Activated naive CD4-positive, alpha-beta T cell treated with anti-CD3 and anti-CD28 coated beads, Interleukin-2, amount 10 ng/mL, durations not matched to agents 7 days and 5 days (primary cell): ENCODE measurements at regions not wholly inside any gene's neighbourhood (a gene's known extent, or its start where the extent isn't known, plus 50 kb on each side); places are given as distances from the start of the nearest gene placed in this dataset.
"Not testable (repeated sequence)": the region's sequence is repeated elsewhere in the genome, so short reads cannot be mapped to it uniquely, and the experiment has no call there.

Experiments used
- CTCF ChIA-PET: fragments of 350-600 bp; sonication (Branson Sonifier 250); formaldehyde crosslinking; loops from one replicate; lab custom pipeline; 2021; ENCODE audit warnings: antibody characterized with exemption; lab: Charles Lee
- DNase-seq: peaks from one replicate; pipeline ENCODE4 v3.0.0-alpha.2; 2020
- H3K27ac Mint-ChIP-seq: one replicate; pipeline ENCODE4 v1.8.0; 2021; ENCODE audit warnings: mild to moderate bottlenecking, moderate library complexity, mixed read lengths
- H3K27me3 Mint-ChIP-seq: one replicate; pipeline ENCODE4 v1.8.0; 2021; ENCODE audit warnings: mild to moderate bottlenecking, mixed read lengths
- H3K36me3 Mint-ChIP-seq: one replicate; pipeline ENCODE4 v1.8.0; 2021; ENCODE audit warnings: mixed read lengths
- H3K4me1 Mint-ChIP-seq: one replicate; pipeline ENCODE4 v1.8.0; 2021; ENCODE audit warnings: mixed read lengths
- H3K4me3 Mint-ChIP-seq: one replicate; pipeline ENCODE4 v1.8.0; 2021; ENCODE audit warnings: mild to moderate bottlenecking, moderate library complexity, mixed read lengths
- H3K9me3 Mint-ChIP-seq: one replicate; pipeline ENCODE4 v1.8.0; 2021; ENCODE audit warnings: mixed read lengths

DNA sequence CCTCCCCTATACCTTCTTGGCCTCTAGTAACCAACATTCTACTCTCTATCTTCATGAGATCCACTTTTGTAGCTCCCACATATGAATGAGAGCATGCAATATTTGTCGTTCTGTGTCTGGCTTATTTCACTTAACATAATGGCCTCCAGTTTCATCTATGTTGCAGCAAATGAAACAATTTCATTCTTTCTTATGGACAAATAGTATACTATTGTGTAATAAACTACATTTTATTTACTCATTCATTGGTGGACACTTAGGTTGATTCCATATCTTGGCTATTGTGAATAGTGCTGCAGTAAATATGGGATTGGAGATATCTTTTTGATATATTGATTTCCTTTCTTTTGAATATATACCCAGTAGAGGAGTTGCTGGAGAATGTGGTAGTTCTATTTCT is 151.1 kb downstream of the JRKL start:
- Mint-ChIP-seq H3K36me3 (no peaks in the 10 kb centered on the region), H3K4me3 (no peak overlapping the region), H3K4me1 (no peaks in the 10 kb centered on the region), H3K27me3 (no peaks in the 10 kb centered on the region), H3K9me3 (no peaks in the 10 kb centered on the region), H3K27ac (no peak overlapping the region)
- CTCF ChIA-PET = no interaction called here
- no peak for DNase-seq

GRCh38 chr11:96543177-96543576 is 153.4 kb downstream of the JRKL start:
- Mint-ChIP-seq H3K27ac (no peak overlapping the region), H3K4me3 (no peak overlapping the region), H3K9me3 (no peaks in the 10 kb centered on the region), H3K27me3 (no peaks in the 10 kb centered on the region), H3K36me3 (no peaks in the 10 kb centered on the region), H3K4me1 (no peaks in the 10 kb centered on the region)
- DNase-seq = no peak
- CTCF ChIA-PET = no interaction called here

DNA sequence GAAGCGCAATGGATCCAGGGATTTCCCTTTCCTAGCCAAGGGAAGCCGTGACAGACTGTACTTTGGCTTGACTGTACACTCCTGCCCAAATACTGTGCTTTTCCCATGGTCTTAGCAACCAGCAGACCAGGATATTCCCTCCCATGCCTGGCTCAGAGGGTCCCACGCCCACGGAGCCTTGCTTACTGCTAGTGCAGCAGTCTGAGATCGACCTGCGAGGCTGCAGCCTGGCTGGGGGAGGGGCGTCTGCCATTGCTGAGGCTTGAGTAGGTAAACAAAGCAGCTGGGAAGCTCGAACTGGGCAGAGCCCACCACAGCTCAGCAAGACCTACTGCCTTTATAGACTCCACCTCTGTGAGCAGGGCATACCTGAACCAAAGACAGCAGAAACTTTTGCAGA is 155.4 kb downstream of the JRKL start:
- DNase-seq, H3K36me3 Mint-ChIP-seq, H3K9me3 Mint-ChIP-seq, H3K27me3 Mint-ChIP-seq, H3K4me1 Mint-ChIP-seq, H3K27ac Mint-ChIP-seq, CTCF ChIA-PET, H3K4me3 Mint-ChIP-seq: not testable (repeated sequence)

DNA sequence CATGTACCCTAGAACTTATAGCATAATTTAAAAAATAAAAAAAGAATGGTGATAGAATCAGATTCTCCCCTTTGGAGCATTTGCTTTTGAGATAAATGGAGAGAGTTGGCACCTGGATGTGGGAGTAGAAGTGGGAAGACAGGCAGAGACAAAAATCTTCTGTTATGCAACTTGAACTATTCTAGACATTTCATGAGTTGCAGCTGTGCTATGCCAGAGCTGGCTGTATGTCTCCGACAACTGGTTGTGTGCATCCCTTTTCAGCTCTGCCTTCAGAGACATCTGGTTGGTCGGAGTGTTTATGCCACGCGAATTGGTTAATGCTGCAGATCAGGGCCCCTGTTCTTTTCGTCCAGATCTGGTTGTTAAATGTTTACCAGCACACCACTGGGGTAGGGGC is 161.3 kb downstream of the JRKL start:
- Mint-ChIP-seq H3K27ac (no peak overlapping the region), H3K4me3 (no peak overlapping the region), H3K4me1 (no peaks in the 10 kb centered on the region), H3K27me3 (no peaks in the 10 kb centered on the region), H3K9me3 (no peaks in the 10 kb centered on the region), H3K36me3 (no peaks in the 10 kb centered on the region)
- CTCF ChIA-PET = no interaction called here
- DNase-seq = no peak

- no peaks in the 10 kb centered on the region for H3K9me3 Mint-ChIP-seq
- no peaks in the 10 kb centered on the region for H3K27me3 Mint-ChIP-seq
- H3K4me3 Mint-ChIP-seq = no peak overlapping the region
- no peaks in the 10 kb centered on the region for H3K4me1 Mint-ChIP-seq
- H3K27ac Mint-ChIP-seq = no peak overlapping the region
- CTCF ChIA-PET = interaction anchor here (1.7 kb wide), 1 partner anchor 92 kb away, joined by 3 read pairs; no protein-coding TSS in a partner anchor
- no peaks in the 10 kb centered on the region for H3K36me3 Mint-ChIP-seq
- no peak for DNase-seq
These were observed 164.5 kb downstream of the JRKL start for GRCh38 chr11:96554236-96554820.

GRCh38 chr11:96555826-96556225 is 166.0 kb downstream of the JRKL start:
- H3K27ac Mint-ChIP-seq, H3K36me3 Mint-ChIP-seq, H3K4me1 Mint-ChIP-seq, H3K9me3 Mint-ChIP-seq, H3K4me3 Mint-ChIP-seq, CTCF ChIA-PET, H3K27me3 Mint-ChIP-seq: not testable (repeated sequence)
- peak; percentile 56 for DNase-seq

DNA sequence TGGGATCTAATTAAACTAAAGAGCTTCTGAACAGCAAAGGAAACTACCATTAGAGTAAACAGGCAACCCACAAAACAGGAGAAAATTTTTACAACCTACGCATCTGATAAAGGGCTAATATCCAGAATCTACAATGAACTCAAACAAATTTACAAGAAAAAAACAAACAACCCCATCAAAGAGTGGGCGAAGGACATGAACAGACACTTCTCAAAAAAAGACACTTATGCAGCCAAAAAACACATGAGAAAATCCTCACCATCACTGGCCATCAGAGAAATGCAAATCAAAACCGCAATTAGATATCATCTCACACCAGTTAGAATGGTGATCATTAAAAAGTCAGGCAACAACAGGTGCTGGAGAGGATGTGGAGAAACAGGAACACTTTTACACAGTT is 170.9 kb downstream of the JRKL start:
- H3K9me3 Mint-ChIP-seq, H3K27ac Mint-ChIP-seq, DNase-seq, H3K4me1 Mint-ChIP-seq, CTCF ChIA-PET, H3K4me3 Mint-ChIP-seq, H3K27me3 Mint-ChIP-seq, H3K36me3 Mint-ChIP-seq: not testable (repeated sequence)

- peak; percentile 41 for DNase-seq
- H3K27me3 Mint-ChIP-seq = no peaks in the 10 kb centered on the region
- H3K4me3 Mint-ChIP-seq = no peak overlapping the region
- H3K27ac Mint-ChIP-seq = no peak overlapping the region
- no peaks in the 10 kb centered on the region for H3K4me1 Mint-ChIP-seq
- H3K36me3 Mint-ChIP-seq = no peaks in the 10 kb centered on the region
- no peaks in the 10 kb centered on the region for H3K9me3 Mint-ChIP-seq
- CTCF ChIA-PET = no interaction called here
These were observed 177.4 kb downstream of the JRKL start for GRCh38 chr11:96567176-96567575.

DNA sequence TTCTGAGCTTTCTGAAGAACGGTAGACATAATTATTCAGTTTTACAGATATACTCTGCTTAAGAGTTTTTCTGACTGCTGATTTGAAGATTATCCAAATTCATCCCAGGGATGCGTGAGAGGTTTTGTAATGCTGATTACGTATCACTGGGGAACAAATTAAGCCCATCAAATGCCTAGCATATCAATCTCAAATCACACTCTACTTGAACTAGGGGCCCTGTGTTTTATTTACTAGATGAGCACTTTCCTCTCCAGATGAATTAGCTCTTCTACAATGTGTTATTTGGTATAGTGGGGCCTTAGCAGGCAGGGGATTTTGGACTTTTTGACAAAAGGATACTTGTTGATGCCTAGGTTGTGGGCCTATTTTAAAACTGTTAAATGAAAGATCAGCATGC is 177.9 kb downstream of the JRKL start:
- Mint-ChIP-seq H3K27ac (no peak overlapping the region), H3K27me3 (no peaks in the 10 kb centered on the region), H3K36me3 (no peaks in the 10 kb centered on the region), H3K4me3 (no peak overlapping the region), H3K4me1 (no peaks in the 10 kb centered on the region), H3K9me3 (no peaks in the 10 kb centered on the region)
- DNase-seq = no peak
- CTCF ChIA-PET = no interaction called here

DNA sequence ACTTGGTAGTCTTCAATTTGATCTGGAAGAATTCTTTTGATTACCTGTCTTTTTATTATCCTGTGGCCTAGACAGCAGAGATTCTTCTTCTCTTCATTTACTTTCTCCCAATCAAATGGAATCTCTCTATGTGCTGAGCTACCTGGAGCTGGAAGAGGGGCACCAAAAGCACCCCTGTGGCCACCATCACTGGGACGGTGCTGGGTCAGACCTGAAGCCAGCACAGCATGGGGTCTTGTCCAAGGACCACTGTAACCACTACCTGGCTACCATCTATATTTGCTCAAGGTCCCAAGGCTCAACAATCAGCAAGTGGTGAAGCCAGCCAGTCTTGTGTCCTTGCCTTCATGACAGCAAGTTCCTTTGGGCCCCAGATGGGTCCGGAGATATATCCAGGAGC is 186.6 kb downstream of the JRKL start:
- no peak for DNase-seq
- Mint-ChIP-seq H3K9me3 (no peaks in the 10 kb centered on the region), H3K27ac (no peak overlapping the region), H3K27me3 (no peaks in the 10 kb centered on the region), H3K36me3 (no peaks in the 10 kb centered on the region), H3K4me3 (no peak overlapping the region), H3K4me1 (no peaks in the 10 kb centered on the region)
- CTCF ChIA-PET = no interaction called here

- Mint-ChIP-seq H3K27ac (no peak overlapping the region), H3K27me3 (no peaks in the 10 kb centered on the region), H3K9me3 (no peaks in the 10 kb centered on the region), H3K36me3 (no peaks in the 10 kb centered on the region), H3K4me1 (no peaks in the 10 kb centered on the region), H3K4me3 (no peak overlapping the region)
- CTCF ChIA-PET = no interaction called here
- DNase-seq = no peak
These were observed 188.6 kb downstream of the JRKL start for GRCh38 chr11:96578379-96578778.

GRCh38 chr11:96579656-96580055 is 189.8 kb downstream of the JRKL start:
- Mint-ChIP-seq H3K27ac (no peak overlapping the region), H3K4me3 (no peak overlapping the region), H3K27me3 (no peaks in the 10 kb centered on the region), H3K4me1 (no peaks in the 10 kb centered on the region), H3K36me3 (no peaks in the 10 kb centered on the region), H3K9me3 (no peaks in the 10 kb centered on the region)
- CTCF ChIA-PET = no interaction called here
- DNase-seq = no peak

DNA sequence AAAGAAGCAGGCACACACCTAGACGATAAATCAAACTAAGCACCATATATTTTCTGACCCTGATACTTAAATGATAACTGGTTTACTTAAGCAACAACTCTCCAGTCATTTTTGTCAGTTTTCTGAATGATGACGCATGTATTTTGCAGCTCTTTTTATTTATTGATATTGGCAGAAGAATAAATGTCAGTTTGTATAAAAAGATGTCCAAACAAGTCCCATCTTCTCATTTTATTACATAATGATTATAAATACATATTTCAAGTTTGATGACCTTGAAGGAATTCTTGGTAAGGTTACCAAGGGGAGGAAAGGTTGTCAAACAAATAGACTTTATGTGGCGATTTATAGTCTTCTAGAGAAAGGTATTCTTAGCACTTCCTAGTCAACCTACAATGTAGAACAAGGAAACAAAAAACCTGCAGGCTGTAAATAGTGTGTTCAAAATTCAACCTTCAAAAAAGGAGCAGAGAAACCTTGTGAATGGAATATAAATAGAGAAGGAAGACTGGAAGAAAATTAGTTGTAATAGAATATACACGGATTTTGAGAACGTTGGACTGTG is 190.7 kb downstream of the JRKL start:
- Mint-ChIP-seq H3K36me3 (no peaks in the 10 kb centered on the region), H3K4me3 (no peak overlapping the region), H3K27me3 (no peaks in the 10 kb centered on the region), H3K27ac (no peak overlapping the region), H3K4me1 (no peaks in the 10 kb centered on the region), H3K9me3 (no peaks in the 10 kb centered on the region)
- CTCF ChIA-PET = no interaction called here
- no peak for DNase-seq

GRCh38 chr11:96585944-96586880 is 196.4 kb downstream of the JRKL start:
- H3K36me3 Mint-ChIP-seq, H3K9me3 Mint-ChIP-seq, H3K4me3 Mint-ChIP-seq, CTCF ChIA-PET, H3K27ac Mint-ChIP-seq, H3K4me1 Mint-ChIP-seq, DNase-seq, H3K27me3 Mint-ChIP-seq: not testable (repeated sequence)

DNA sequence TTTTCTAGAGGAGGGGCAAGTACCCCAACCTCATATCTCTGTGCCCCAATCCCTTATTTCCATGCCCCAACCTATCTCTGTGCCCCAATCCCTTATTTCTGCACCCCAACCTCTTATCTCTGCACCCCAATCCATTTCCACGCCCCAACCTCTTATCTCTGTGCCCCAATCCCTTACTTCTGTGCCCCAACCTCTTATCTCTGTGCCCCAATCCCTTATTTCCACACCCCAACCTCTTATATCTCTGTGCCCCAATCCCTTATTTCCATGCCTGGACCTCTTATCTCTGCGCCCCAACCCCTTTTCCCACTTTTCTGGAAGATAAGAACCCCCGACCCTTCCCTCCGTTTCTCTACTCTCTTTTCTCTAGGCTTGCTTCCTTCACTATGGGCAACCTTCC is 199.0 kb downstream of the JRKL start:
- CTCF ChIA-PET, H3K4me3 Mint-ChIP-seq, H3K36me3 Mint-ChIP-seq, H3K9me3 Mint-ChIP-seq, H3K4me1 Mint-ChIP-seq, DNase-seq, H3K27ac Mint-ChIP-seq, H3K27me3 Mint-ChIP-seq: not testable (repeated sequence)
